ENCODE measurements at regions not wholly inside any gene's neighbourhood (a gene's known extent, or its start where the extent isn't known, plus 50 kb on each side); places are given as distances from the start of the nearest gene placed in this dataset.

GRCh38 chr5:164352695-164353094, 847.3 kb downstream of the MAT2B start:
- H3K36me3 ChIP-seq (ENCODE audit: control insufficient read depth, insufficient read depth, low read length) = no peaks in the 10 kb centered on the region
- no peaks in the 10 kb centered on the region for H3K27me3 ChIP-seq (ENCODE audit: control insufficient read depth, insufficient read depth, low read length)
- no peak overlapping the region for H3K4me3 ChIP-seq (ENCODE audit: low read depth, low read length)
- DNase-seq (ENCODE audit: low read depth) = no peak
- no peak for TF ChIP-seq CTCF (IDR thresholded peaks at IDR 0.05; ENCODE audit: insufficient read depth, low read length, poor library complexity, severe bottlenecking)

DNA sequence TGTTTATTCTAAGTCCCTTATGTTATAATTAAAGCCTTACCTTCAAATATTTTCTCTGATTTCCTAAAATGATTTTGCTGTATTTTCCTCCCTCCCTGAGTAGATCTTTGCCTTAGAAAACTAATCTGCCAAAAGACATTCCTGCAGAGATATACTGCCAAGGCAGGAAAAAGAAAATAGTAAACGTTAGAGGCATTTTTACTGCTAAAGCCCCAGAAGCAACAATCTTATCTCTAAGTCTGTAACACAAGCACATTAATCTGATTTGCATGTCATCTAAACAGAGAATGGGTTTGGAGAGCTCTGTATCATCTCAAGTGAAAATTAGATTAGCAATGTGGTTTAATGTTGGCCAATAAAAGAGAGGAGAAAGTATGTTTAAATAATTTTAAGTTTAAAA, 847.7 kb downstream of the MAT2B start:
- no peak for DNase-seq (ENCODE audit: low read depth)
- no peaks in the 10 kb centered on the region for H3K27me3 ChIP-seq (ENCODE audit: control insufficient read depth, insufficient read depth, low read length)
- no peak for TF ChIP-seq CTCF (IDR thresholded peaks at IDR 0.05; ENCODE audit: insufficient read depth, low read length, poor library complexity, severe bottlenecking)
- H3K36me3 ChIP-seq (ENCODE audit: control insufficient read depth, insufficient read depth, low read length) = no peaks in the 10 kb centered on the region
- no peak overlapping the region for H3K4me3 ChIP-seq (ENCODE audit: low read depth, low read length)

DNA sequence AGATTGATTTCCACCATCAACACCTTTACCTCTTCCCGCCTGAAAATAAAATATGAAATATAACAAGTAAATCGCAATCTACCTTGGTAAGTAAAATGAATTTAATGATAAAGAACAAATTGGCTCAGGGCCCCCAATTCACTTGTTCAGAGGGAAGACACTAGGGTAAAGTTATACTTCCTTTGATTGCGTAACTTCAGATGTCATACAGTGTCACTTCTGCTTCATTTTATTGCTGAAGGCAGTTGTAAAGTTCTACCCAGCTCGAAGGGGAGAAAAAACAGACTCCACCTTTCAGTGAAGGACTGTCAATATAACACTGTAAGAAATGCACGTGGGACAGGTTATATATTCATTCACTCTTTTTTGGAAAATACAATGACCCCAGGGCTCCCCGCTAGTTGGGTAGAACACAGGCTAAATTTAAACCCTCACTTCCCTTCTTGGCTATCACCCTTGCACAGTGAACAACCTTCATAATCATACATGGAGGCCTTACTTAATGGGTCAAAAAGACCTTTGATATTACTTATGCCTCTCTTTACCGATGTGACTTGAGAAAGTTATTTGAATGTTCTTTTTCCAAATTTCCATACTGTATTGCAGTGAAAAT, 848.8 kb downstream of the MAT2B start:
- TF ChIP-seq CTCF (IDR thresholded peaks at IDR 0.05; ENCODE audit: insufficient read depth, low read length, poor library complexity, severe bottlenecking) = no peak
- H3K27me3 ChIP-seq (ENCODE audit: control insufficient read depth, insufficient read depth, low read length) = no peaks in the 10 kb centered on the region
- no peak for DNase-seq (ENCODE audit: low read depth)
- no peaks in the 10 kb centered on the region for H3K36me3 ChIP-seq (ENCODE audit: control insufficient read depth, insufficient read depth, low read length)
- H3K4me3 ChIP-seq (ENCODE audit: low read depth, low read length) = no peak overlapping the region

DNA sequence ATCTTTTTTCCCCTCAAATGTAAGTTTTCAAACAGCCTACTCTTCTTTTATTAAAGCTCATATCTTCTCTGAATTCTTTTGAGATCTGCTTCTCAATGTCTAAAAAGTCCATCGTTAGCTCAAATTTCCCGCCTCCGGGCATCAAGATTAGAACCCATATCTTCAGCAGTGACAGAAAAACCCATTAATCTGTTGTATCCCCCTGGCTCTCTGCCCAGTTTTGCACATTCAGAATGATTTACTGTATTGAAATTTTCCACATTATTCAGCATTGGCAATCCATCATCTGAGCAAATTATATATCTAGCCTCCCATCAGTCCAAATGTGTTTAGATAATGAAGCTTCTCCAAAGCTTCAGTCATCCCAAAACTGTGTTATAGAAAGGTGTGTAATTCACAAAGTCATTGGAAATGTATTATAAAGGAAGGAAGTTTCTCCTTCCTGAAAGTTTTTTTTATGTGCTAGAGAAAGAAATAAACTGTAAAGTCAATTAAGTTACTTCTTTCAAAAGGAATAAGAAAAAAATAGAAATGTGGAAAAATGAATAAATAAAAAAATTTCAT, 849.9 kb downstream of the MAT2B start:
- Histone ChIP-seq H3K4me3 (ENCODE audit: low read depth, low read length) (no peak overlapping the region), H3K36me3 (ENCODE audit: control insufficient read depth, insufficient read depth, low read length) (no peaks in the 10 kb centered on the region), H3K27me3 (ENCODE audit: control insufficient read depth, insufficient read depth, low read length) (no peaks in the 10 kb centered on the region)
- no peak for TF ChIP-seq CTCF (IDR thresholded peaks at IDR 0.05; ENCODE audit: insufficient read depth, low read length, poor library complexity, severe bottlenecking)
- no peak for DNase-seq (ENCODE audit: low read depth)

DNA sequence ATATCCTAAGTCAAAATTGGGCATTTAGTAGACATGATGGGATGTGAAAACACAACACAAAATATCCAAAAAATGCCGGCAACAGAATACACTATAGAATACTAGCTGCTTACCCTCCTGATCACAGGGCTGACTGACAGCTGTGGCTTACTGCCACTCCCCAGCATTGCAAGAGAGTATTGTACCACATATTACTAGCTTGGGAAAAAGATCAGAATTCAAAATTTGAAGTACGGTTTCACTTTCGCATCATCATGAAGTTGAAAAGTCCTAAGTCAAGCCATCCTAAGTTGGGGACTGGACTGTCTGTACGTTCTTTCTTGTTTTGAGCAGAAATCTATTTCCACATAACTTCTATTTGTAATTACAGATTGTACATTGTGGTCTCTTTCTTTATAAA, 851.4 kb downstream of the MAT2B start:
- Histone ChIP-seq H3K4me3 (ENCODE audit: low read depth, low read length) (no peak overlapping the region), H3K36me3 (ENCODE audit: control insufficient read depth, insufficient read depth, low read length) (no peaks in the 10 kb centered on the region), H3K27me3 (ENCODE audit: control insufficient read depth, insufficient read depth, low read length) (no peaks in the 10 kb centered on the region)
- no peak for DNase-seq (ENCODE audit: low read depth)
- TF ChIP-seq CTCF (IDR thresholded peaks at IDR 0.05; ENCODE audit: insufficient read depth, low read length, poor library complexity, severe bottlenecking) = no peak

All from kidney epithelial cell (primary cell).